Stomach (tissue), 8 donors: ENCODE measurements at regions not wholly inside any gene's neighbourhood (a gene's known extent, or its start where the extent isn't known, plus 50 kb on each side); places are given as distances from the start of the nearest gene placed in this dataset.

ENCODE experiments used
- DNase-seq, 2 donors: peaks; one replicate each; pipeline versions ENCODE4 v3.0.0 to v3.0.0-alpha.2; 2013 to 2019
- H3K27ac ChIP-seq, 5 donors: fragments of 200-600 bp in 4 of 5; sonication (generic) in 4 of 5; one replicate each; pipeline ENCODE4 v1.5.1; 2013 to 2019; ENCODE audit warnings: mild to moderate bottlenecking in 1 of 5, moderate library complexity in 1 of 5
- H3K27me3 ChIP-seq, 3 donors: fragments of 200-600 bp; sonication (generic); one replicate each; pipeline ENCODE4 v1.5.1; 2017 to 2019; ENCODE audit warnings: mixed run types in 1 of 3
- H3K36me3 ChIP-seq, 4 donors: fragments of 200-600 bp; sonication (generic); 1 replicate in 3 of 4; 2 replicates in 1 of 4; pipeline ENCODE4 v1.5.1; 2016 to 2019
- H3K4me1 ChIP-seq, 4 donors: fragments of 200-600 bp; sonication (generic); one replicate each; pipeline ENCODE4 v1.5.1; 2016 to 2019
- H3K4me3 ChIP-seq, 4 donors: fragments of 200-600 bp; sonication (generic) in 3 of 4; one replicate each; pipeline ENCODE4 v1.5.1; 2016 to 2019; ENCODE audit warnings: mild to moderate bottlenecking in 1 of 4
- H3K9me3 ChIP-seq, 4 donors: fragments of 200-600 bp; sonication (generic); one replicate each; pipeline ENCODE4 v1.5.1; 2016 to 2019
- EP300 ChIP-seq: sonication (generic); formaldehyde crosslinking; IDR thresholded peaks from one replicate; pipeline ENCODE4 v1.6.1; 2017; ENCODE audit warnings: antibody characterized with exemption
- POLR2A ChIP-seq, 4 donors: fragments of 450-650 bp; IDR thresholded peaks; one replicate each; pipeline ENCODE4 v1.6.1; 2016; ENCODE audit warnings: antibody characterized with exemption in 4 of 4, control low read depth in 2 of 4, mild to moderate bottlenecking in 1 of 4, moderate library complexity in 1 of 4
- POLR2AphosphoS5 ChIP-seq, 3 donors: sonication (generic); formaldehyde crosslinking; IDR thresholded peaks; one replicate each; pipeline ENCODE4 v1.6.1; 2016; ENCODE audit warnings: antibody characterized with exemption in 3 of 3
- WGBS, 5 donors: extraction: QIAGEN DNeasy Blood & Tissue Kit in 3 of 5; methylation state at CpG; one replicate each; pipeline versions ENCODE4 v1.1.5 to v1.1.7; 2013 to 2018; 5-methylcytosine and 5-hydroxymethylcytosine counted together
- intact Hi-C: fragments of 100-400 bp; cut with DNase I; formaldehyde crosslinking; loops from one replicate; pipeline ENCODE4 v1.15.1; 2023; ENCODE audit warnings: low total_unique reads
- TF ChIP-seq, protein P1 (sequence below), 7 experiments: fragments of 450-650 bp in 4 of 7; fragments of 200-600 bp in 3 of 7; sonication (generic) in 3 of 7; IDR thresholded peaks; one replicate each; pipeline ENCODE4 v1.5.1; 2016 to 2019; ENCODE audit warnings: antibody characterized with exemption in 7 of 7, control low read depth in 2 of 7, mild to moderate bottlenecking in 1 of 7
- donor health status: healthy with polysubstance abuse.
- donor health status: Bipolar disorder and iron deficiency.
- donor health status: healthy.

DNA sequence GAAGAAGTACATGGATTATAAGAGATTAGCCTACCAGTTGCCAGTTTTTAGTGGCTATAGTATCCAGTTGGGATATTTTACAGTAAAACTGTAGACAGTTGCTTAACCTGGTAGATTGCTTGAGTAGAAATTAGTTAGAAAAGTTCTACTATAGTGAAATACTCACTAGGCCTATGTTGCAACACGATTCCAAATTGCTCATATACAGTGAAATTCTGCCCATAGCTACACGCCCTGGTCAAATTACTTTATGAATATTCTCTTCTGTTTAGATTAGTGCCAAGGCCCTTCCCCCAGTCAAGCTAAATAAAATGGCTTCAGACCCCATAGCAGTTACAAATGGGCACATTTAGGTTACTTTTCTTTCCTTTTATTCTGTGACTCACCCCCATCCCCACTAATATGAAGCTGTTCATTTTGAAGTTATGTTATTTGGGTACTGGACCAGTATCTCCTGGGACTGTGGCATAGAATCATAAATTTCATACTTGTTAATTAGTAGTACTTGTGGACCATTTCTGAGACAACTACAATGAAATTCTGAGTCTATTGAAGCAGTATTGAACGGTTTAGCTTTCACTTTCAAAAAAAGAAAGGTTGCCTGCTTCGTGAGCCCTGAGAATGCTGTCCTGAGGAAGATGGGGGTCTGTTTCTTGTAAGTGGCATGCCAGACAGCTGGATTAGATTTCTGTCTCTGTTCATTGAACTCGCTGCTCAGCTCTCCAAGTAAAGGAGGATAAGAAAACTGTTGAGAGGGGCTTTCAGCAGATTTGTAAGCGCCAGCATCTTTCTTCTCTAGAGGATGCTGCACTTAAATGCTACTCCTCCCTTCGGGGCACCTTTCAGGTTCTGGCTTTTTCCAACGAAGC is 65.8 kb upstream of the CFAP20DC start:
- WGBS, 5 donors, result 80 to 84% (median 81%) methylated on average over 8 of the region's 8 CpGs
- H3K36me3 ChIP-seq, result no peaks in the 10 kb centered on the region
- no peak overlapping the region for H3K4me3 ChIP-seq
- no peak overlapping the region for H3K27ac ChIP-seq
- no peak for TF ChIP-seq POLR2AphosphoS5 (IDR thresholded peaks at IDR 0.05)
- TF ChIP-seq, protein P1, sequence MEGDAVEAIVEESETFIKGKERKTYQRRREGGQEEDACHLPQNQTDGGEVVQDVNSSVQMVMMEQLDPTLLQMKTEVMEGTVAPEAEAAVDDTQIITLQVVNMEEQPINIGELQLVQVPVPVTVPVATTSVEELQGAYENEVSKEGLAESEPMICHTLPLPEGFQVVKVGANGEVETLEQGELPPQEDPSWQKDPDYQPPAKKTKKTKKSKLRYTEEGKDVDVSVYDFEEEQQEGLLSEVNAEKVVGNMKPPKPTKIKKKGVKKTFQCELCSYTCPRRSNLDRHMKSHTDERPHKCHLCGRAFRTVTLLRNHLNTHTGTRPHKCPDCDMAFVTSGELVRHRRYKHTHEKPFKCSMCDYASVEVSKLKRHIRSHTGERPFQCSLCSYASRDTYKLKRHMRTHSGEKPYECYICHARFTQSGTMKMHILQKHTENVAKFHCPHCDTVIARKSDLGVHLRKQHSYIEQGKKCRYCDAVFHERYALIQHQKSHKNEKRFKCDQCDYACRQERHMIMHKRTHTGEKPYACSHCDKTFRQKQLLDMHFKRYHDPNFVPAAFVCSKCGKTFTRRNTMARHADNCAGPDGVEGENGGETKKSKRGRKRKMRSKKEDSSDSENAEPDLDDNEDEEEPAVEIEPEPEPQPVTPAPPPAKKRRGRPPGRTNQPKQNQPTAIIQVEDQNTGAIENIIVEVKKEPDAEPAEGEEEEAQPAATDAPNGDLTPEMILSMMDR (IDR thresholded peaks at IDR 0.05), result no peak
- TF ChIP-seq POLR2A (IDR thresholded peaks at IDR 0.05), result no peak
- TF ChIP-seq EP300, result no peak
- intact Hi-C loops, result no loop called here
- no peaks in the 10 kb centered on the region for H3K9me3 ChIP-seq
- no peaks in the 10 kb centered on the region for H3K27me3 ChIP-seq
- no peaks in the 10 kb centered on the region for H3K4me1 ChIP-seq
- DNase-seq, result no peak

DNA sequence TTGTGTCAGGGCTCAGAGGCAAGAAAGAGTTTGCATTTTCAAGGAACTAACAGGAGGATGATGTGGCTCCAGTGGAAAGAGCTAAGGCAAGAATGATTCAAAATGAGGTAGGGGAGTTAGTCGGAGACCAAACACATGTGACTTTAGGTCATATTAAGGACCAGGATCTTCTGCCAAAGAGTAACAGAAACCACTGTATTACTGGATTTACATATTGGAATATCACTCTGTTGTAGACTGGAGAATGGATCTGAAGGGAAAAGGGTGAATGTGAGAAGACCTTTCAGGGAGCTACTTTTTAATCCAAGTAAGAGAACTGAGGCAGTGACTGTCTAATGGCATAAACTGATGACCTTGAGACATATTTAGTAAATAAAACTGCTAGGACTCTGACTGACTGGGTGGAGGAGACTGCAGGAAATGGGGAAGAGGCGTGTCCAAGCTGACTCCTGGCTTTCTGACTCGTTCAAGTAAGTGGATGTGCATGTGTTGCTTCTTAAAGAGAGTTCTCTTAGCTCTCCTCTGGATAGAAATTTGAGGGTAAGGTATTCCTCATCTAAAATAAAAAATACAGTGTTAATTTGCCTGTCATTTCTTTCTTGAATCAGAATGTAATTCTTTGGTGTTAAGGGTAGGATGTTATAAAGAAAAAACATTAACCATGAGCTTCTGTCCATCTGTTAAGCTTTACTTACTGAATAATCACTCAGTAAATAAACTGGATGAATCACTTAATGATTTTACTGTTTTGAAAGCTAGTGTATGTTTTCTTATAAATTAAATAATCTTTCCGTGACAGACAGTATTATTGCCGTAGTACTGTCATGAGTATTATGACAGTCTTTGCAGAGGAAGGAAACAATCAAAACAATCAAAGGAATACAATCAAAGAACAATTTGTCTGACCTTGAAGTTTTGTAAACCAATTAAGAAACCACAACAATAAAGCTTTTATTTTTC is 58.3 kb upstream of the CFAP20DC start:
- intact Hi-C loops, result no loop called here
- Histone ChIP-seq H3K27me3 (no peaks in the 10 kb centered on the region), H3K36me3 (no peaks in the 10 kb centered on the region), H3K4me3 (no peak overlapping the region), H3K4me1 (peaks cover 0 to 35% (median 17%) of the 10 kb centered on the region in 4 donors), H3K27ac (no peak overlapping the region), H3K9me3 (no peaks in the 10 kb centered on the region)
- TF ChIP-seq POLR2AphosphoS5 (IDR thresholded peaks at IDR 0.05) (no peak), EP300 (no peak), POLR2A (IDR thresholded peaks at IDR 0.05) (no peak)
- TF ChIP-seq, protein P1 (IDR thresholded peaks at IDR 0.05), result no peak
- peak in 1 of 2 donors; percentile 38 for DNase-seq
- WGBS, 5 donors, result 45 to 53% (median 51%) methylated on average over 5 of the region's 5 CpGs

DNA sequence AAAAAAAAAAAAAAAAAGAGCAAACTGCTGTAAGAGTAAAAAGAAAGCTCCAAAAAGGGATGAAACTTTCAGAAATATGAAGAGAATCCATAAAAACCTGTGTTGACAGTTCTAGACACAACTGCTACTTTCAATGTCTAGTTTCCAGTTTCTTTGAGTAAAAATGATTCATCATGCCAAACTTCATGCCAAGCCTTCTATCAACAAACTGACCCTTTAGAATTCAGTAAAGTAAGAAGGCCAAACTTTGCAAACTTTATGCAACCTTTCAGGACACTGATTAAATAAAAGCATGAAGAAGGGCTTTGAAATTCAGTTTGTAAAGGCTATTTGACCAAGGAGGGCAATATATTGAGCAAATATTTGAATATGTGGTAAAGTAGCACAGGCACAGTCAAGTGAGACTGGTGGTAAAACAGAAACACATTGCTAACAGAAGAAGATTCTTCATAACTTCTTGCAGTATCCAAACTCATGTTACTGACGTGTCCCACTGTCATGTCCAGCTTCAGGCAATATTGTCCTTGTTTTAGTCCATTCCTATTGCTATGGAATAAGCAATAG is 56.3 kb upstream of the CFAP20DC start:
- intact Hi-C loops, result no loop called here
- no peaks in the 10 kb centered on the region for H3K36me3 ChIP-seq
- 34 to 63% (median 53%) methylated on average over 1 of the region's 1 CpG for WGBS, 5 donors
- no peak overlapping the region for H3K4me3 ChIP-seq
- H3K27ac ChIP-seq, result peak overlapping the region in 4 of 5 donors; percentile 18 to 47 (median 36)
- no peaks in the 10 kb centered on the region for H3K9me3 ChIP-seq
- peak in 1 of 2 donors; percentile 37 for DNase-seq
- H3K27me3 ChIP-seq, result no peaks in the 10 kb centered on the region
- no peak for TF ChIP-seq POLR2A (IDR thresholded peaks at IDR 0.05)
- TF ChIP-seq POLR2AphosphoS5 (IDR thresholded peaks at IDR 0.05), result peak in 1 of 3 donors; percentile 33
- H3K4me1 ChIP-seq, result peaks cover 0 to 38% (median 17%) of the 10 kb centered on the region in 4 donors

DNA sequence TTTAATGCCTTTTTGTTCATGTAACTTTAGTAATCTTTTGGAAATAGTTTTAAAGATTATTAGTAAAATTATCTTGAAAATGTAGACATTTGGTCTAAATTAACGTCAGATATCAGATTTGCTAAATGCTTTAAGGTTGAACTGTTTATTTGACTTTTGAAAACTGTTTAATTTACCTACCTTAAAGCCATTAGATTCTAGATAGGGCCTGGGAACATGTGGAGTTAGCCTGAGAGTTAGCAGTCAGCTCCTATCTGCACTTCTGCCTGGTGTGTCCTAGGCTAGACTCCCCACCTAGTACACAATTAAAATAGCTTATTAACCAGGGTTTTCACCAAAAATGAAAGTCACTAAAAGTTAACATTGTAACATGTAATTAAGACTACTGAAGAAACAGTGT is 53.7 kb upstream of the CFAP20DC start:
- 12 to 40% (median 27%) methylated on average over 1 of the region's 1 CpG for WGBS, 5 donors
- TF ChIP-seq, protein P1 (IDR thresholded peaks at IDR 0.05), result no peak
- no peak for TF ChIP-seq POLR2A (IDR thresholded peaks at IDR 0.05)
- no peak for TF ChIP-seq EP300
- TF ChIP-seq POLR2AphosphoS5 (IDR thresholded peaks at IDR 0.05), result no peak
- no peaks in the 10 kb centered on the region for H3K27me3 ChIP-seq
- intact Hi-C loops, result no loop called here
- no peaks in the 10 kb centered on the region for H3K36me3 ChIP-seq
- no peak for DNase-seq
- no peaks in the 10 kb centered on the region for H3K9me3 ChIP-seq
- no peak overlapping the region for H3K27ac ChIP-seq
- H3K4me3 ChIP-seq, result no peak overlapping the region
- peaks cover 0 to 38% (median 17%) of the 10 kb centered on the region in 4 donors for H3K4me1 ChIP-seq
